ENCODE measurements at regions not wholly inside any gene's neighbourhood (a gene's known extent, or its start where the extent isn't known, plus 50 kb on each side); places are given as distances from the start of the nearest gene placed in this dataset.

DNA sequence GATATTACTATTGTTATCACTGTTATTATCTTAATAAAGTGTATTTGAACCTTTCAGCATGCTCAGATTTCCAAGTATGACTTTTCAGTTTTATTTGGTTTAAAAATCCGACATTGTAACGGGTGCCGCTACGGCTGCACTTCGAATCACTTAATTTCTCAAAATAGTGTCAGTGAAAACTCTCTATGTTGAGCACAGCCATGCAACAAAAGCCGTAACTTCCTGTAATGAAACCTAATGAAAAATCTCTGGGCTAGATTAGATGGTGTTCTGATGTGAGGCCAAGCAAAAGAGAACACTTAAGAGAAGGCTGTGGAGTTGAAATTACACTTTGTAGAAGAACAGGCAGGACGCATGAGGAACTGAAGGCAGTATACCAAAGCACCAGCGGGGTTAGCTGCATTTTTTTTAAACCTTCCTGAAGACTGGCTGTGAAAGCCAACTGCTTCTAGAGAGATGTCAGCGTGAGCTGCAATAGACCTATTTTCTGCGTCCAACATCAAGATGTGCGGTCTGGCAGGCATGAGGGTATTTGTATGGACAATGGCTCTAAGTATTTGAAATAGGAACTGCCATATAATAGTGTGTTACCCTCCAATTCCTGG is 1545.0 kb upstream of the GOT2 start:
- H3K4me3 ChIP-seq (ENCODE audit: low read depth, poor library complexity, severe bottlenecking), result no peak overlapping the region
- TF ChIP-seq POLR2A (IDR thresholded peaks at IDR 0.05), result no peak
- TF ChIP-seq, protein P1, sequence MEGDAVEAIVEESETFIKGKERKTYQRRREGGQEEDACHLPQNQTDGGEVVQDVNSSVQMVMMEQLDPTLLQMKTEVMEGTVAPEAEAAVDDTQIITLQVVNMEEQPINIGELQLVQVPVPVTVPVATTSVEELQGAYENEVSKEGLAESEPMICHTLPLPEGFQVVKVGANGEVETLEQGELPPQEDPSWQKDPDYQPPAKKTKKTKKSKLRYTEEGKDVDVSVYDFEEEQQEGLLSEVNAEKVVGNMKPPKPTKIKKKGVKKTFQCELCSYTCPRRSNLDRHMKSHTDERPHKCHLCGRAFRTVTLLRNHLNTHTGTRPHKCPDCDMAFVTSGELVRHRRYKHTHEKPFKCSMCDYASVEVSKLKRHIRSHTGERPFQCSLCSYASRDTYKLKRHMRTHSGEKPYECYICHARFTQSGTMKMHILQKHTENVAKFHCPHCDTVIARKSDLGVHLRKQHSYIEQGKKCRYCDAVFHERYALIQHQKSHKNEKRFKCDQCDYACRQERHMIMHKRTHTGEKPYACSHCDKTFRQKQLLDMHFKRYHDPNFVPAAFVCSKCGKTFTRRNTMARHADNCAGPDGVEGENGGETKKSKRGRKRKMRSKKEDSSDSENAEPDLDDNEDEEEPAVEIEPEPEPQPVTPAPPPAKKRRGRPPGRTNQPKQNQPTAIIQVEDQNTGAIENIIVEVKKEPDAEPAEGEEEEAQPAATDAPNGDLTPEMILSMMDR (IDR thresholded peaks at IDR 0.05), result no peak
- 77 to 79% methylated on average over 11 of the region's 11 CpGs for WGBS, 2 donors
- no peak for DNase-seq (ENCODE audit: low spot score in 2 of 2)
- intact Hi-C loops (cut with DNase I; ENCODE audit: low total_unique reads), result no loop called here

DNA sequence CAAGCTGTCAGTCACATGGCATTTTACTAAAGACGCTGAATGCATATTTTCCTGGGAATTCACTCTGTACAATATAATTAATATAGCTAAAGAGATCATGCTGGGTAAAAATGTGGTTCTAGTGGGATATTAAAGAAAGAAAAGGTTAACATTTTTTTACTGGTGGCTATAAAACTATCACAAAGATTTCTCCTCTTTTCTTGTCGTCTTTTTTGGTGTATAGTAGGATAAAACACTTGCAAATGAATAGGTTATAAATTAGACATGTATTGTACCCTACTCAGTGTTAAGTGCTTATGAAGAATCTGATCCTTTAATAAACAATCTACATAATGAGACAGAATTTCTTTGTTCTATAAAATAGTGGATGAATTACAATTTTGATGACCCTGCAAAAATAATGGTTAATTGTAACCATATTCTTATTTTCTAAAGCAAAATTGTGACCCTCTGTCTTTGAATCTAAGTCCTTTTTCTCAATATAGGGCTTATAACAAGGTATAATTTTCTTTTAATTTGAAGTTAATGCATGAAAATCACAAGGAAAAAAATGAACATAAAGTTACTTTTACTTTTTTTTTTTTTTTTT is 1540.4 kb upstream of the GOT2 start:
- no peak for TF ChIP-seq POLR2A (IDR thresholded peaks at IDR 0.05)
- TF ChIP-seq, protein P1 (IDR thresholded peaks at IDR 0.05), result no peak
- DNase-seq (ENCODE audit: low spot score in 2 of 2), result no peak
- 57 to 58% methylated on average over 2 of the region's 2 CpGs for WGBS, 2 donors
- H3K4me3 ChIP-seq (ENCODE audit: low read depth, poor library complexity, severe bottlenecking), result no peak overlapping the region
- intact Hi-C loops (cut with DNase I; ENCODE audit: low total_unique reads), result no loop called here

DNA sequence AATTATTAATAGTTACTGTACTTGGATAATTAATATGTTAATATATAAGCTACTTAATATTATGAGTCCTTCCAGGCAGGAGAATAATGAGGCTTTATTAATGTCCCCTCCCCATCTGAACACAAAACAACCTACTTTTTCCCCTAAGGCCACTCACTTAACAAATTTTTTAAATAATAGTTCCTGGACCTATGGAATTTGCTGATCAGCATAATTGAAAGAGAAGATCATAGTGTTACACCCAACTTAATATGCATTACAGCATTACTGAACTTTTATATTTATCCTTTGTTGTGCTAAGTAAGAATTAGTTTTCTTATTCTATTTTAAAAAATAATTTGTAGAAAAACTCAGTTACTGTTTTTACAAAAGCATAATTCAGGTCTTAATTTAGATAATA is 1537.7 kb upstream of the GOT2 start:
- H3K4me3 ChIP-seq (ENCODE audit: low read depth, poor library complexity, severe bottlenecking), result no peak overlapping the region
- intact Hi-C loops (cut with DNase I; ENCODE audit: low total_unique reads), result no loop called here
- TF ChIP-seq, protein P1 (IDR thresholded peaks at IDR 0.05), result no peak
- TF ChIP-seq POLR2A (IDR thresholded peaks at IDR 0.05), result no peak
- no peak for DNase-seq (ENCODE audit: low spot score in 2 of 2)

DNA sequence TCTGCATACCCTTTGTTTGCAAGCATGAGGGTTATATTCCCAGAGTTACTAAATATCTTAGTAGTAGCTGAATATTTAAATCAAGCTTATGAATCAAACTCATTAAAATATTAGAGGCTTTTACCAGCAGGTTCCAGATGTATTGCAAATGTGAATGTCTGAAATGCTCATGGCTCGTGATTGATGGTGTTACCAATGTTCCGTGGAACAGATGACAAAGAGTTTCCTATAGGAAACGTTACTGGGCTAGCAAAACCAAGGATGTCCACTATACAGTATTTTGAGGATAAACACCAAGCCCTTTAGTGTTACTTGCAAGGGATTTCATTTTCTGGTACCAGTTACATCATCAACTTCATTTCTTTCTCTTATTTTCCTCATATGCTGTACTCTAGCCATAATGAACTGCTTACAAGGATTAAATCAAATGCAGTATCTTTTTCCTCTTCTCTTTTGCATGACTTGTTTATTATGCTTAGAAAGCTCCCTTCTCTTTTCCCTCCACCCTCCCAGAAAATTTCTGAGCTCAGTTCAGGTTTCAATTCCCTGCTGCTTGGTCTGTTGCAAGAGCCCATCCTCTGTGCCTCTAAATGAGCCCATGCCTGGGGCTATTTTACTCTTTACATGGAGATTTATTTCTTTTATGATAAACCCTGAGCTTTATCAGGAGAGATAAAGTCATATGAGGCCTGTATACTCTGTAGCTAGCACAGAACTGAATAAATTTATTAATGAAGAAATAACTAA is 1537.1 kb upstream of the GOT2 start:
- no peak for TF ChIP-seq POLR2A (IDR thresholded peaks at IDR 0.05)
- TF ChIP-seq, protein P1 (IDR thresholded peaks at IDR 0.05), result no peak
- no peak overlapping the region for H3K4me3 ChIP-seq (ENCODE audit: low read depth, poor library complexity, severe bottlenecking)
- DNase-seq (ENCODE audit: low spot score in 2 of 2), result no peak
- intact Hi-C loops (cut with DNase I; ENCODE audit: low total_unique reads), result no loop called here
- 38 to 62% methylated on average over 3 of the region's 3 CpGs for WGBS, 2 donors

DNA sequence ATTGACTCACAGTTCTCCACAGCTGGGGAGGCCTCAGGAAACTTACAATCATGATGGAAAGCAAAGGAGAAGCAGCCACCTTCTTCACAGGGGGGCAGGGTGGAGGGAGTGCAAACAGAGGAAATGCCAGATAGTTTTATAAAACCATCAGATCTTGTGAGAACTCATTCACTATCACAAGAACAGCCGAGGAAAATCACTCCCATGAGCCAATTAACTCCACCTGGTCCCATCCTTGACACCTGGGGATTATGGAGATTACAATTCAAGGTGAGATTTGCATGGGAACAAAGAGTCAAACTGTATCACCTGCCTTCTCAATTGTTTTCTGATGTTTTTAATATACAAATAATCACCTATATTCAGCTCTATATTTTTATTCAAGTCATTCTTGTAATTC is 1527.3 kb upstream of the GOT2 start:
- 40 to 53% methylated on average over 1 of the region's 1 CpG for WGBS, 2 donors
- no peak overlapping the region for H3K4me3 ChIP-seq (ENCODE audit: low read depth, poor library complexity, severe bottlenecking)
- intact Hi-C loops (cut with DNase I; ENCODE audit: low total_unique reads), result no loop called here
- no peak for DNase-seq (ENCODE audit: low spot score in 2 of 2)
- no peak for TF ChIP-seq POLR2A (IDR thresholded peaks at IDR 0.05)
- TF ChIP-seq, protein P1 (IDR thresholded peaks at IDR 0.05), result no peak

Data from lower leg skin (tissue), 4 donors.